Fibroblast of lung (primary cell): ENCODE measurements at regions not wholly inside any gene's neighbourhood (a gene's known extent, or its start where the extent isn't known, plus 50 kb on each side); places are given as distances from the start of the nearest gene placed in this dataset.

Source experiments
- DNase-seq, 2 donors: peaks; one replicate each; pipeline versions ENCODE4 v3.0.0 to v3.0.0-alpha.2; 2010; ENCODE audit warnings: low read depth in 2 of 2
- H2AFZ ChIP-seq: 2 replicates; pipeline ENCODE4 v1.5.1; 2012; ENCODE audit warnings: low read length, control low read depth, inconsistent platforms
- H3K27ac ChIP-seq: 2 replicates; pipeline ENCODE4 v1.5.1; 2011; ENCODE audit warnings: low read length, control low read depth; ENCODE audit not compliant: insufficient read depth
- H3K27me3 ChIP-seq: 2 replicates; pipeline ENCODE4 v1.5.1; 2011; ENCODE audit warnings: mild to moderate bottlenecking, low read length; ENCODE audit not compliant: control insufficient read depth, insufficient read depth
- H3K36me3 ChIP-seq: 2 replicates; pipeline ENCODE4 v1.5.1; 2011; ENCODE audit warnings: low read length; ENCODE audit not compliant: control insufficient read depth, insufficient read depth
- H3K4me1 ChIP-seq: 2 replicates; pipeline ENCODE4 v1.5.1; 2011; ENCODE audit warnings: low read length; ENCODE audit not compliant: control insufficient read depth, insufficient read depth; ENCODE audit errors: extremely low read depth
- H3K4me2 ChIP-seq: 2 replicates; pipeline ENCODE4 v1.5.1; 2011; ENCODE audit warnings: low read length, control low read depth; ENCODE audit not compliant: insufficient read depth; ENCODE audit errors: extremely low read depth
- H3K4me3 ChIP-seq, 4 experiments: fragments of 200-600 bp in 1 of 4; sonication (generic) in 1 of 4; replicated peaks in 1 of 4; 2 replicates each; pipeline ENCODE4 v1.5.1; 2011 to 2016; ENCODE audit warnings: low read length in 4 of 4, low read depth in 3 of 4, mild to moderate bottlenecking in 3 of 4, control low read depth in 2 of 4, inconsistent platforms in 1 of 4, mixed read lengths in 1 of 4; ENCODE audit not compliant: insufficient read depth in 1 of 4; ENCODE audit errors: control extremely low read depth in 1 of 4
- H3K79me2 ChIP-seq: 2 replicates; pipeline ENCODE4 v1.5.1; 2012; ENCODE audit warnings: mild to moderate bottlenecking, low read length, inconsistent platforms; ENCODE audit not compliant: control insufficient read depth, insufficient read depth
- H3K9ac ChIP-seq: 2 replicates; pipeline ENCODE4 v1.5.1; 2011; ENCODE audit warnings: mild to moderate bottlenecking, low read length, control low read depth; ENCODE audit not compliant: insufficient read depth
- H3K9me3 ChIP-seq: 2 replicates; pipeline ENCODE4 v1.5.1; 2012; ENCODE audit warnings: low read depth, low read length; ENCODE audit not compliant: control insufficient read depth, insufficient read depth
- H4K20me1 ChIP-seq: 2 replicates; pipeline ENCODE4 v1.5.1; 2011; ENCODE audit warnings: low read length; ENCODE audit not compliant: control insufficient read depth, insufficient read depth; ENCODE audit errors: extremely low read depth
- EZH2 ChIP-seq: IDR thresholded peaks from 2 replicates; pipeline ENCODE4 v1.5.1; 2012; ENCODE audit warnings: low read length, control low read depth, mild to moderate bottlenecking; ENCODE audit errors: missing control alignments
- TF ChIP-seq, protein P1 (sequence below), 2 donors: IDR thresholded peaks in 1 of 2; conservative IDR thresholded peaks in 1 of 2; 1 replicate in 1 of 2; 2 replicates in 1 of 2; pipeline ENCODE4 v1.5.1; 2011 to 2012; ENCODE audit warnings: low read length in 2 of 2, control low read depth in 1 of 2, inconsistent platforms in 1 of 2, low read depth in 1 of 2, mild to moderate bottlenecking in 1 of 2

DNA sequence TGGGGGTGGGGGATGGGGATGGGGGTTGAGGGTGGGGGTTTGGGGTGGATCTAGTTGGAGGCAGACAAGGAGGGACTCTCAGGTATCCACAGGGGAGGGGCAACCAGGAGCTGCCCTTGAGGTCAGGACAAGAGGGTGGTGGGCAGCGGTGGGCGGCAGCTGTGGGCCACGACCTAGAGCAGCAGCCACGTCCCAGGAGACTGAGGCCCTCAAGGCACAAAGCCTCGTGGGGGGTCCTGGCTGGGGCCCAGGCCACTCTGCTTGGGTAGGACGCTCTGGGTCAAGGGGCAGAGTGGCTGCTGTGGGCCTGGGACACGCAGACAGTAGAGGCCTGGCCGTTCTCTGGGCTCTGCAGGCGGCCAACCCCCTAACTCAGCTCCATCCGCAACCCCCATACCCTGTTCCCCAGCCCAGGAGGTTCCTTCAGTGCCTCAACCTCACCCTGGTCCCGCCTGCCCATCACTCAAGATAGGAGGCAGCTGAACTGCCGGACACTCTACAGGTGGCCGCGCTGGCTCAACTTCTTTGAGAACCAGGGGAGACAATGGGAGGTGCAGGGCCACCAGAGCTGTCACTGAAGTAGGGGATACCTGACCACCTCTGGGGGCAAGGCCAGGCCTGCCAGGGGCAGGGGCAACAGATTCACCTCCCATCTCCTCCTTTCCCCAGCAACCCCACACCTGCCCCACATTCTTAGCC lies 75.6 kb downstream of the ENGASE start:
- H3K27me3 ChIP-seq: no peaks in the 10 kb centered on the region
- H3K36me3 ChIP-seq: no peaks in the 10 kb centered on the region
- no peaks in the 10 kb centered on the region for H3K4me1 ChIP-seq
- no peak overlapping the region for H3K9ac ChIP-seq
- TF ChIP-seq, protein P1, sequence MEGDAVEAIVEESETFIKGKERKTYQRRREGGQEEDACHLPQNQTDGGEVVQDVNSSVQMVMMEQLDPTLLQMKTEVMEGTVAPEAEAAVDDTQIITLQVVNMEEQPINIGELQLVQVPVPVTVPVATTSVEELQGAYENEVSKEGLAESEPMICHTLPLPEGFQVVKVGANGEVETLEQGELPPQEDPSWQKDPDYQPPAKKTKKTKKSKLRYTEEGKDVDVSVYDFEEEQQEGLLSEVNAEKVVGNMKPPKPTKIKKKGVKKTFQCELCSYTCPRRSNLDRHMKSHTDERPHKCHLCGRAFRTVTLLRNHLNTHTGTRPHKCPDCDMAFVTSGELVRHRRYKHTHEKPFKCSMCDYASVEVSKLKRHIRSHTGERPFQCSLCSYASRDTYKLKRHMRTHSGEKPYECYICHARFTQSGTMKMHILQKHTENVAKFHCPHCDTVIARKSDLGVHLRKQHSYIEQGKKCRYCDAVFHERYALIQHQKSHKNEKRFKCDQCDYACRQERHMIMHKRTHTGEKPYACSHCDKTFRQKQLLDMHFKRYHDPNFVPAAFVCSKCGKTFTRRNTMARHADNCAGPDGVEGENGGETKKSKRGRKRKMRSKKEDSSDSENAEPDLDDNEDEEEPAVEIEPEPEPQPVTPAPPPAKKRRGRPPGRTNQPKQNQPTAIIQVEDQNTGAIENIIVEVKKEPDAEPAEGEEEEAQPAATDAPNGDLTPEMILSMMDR (conservative IDR thresholded peaks at IDR 0.05 in 1 of 2, IDR thresholded peaks at IDR 0.05 in 1 of 2; ENCODE audit: low read depth in 1 of 2, low read length in 2 of 2): no peak
- TF ChIP-seq EZH2: no peak
- no peak overlapping the region for H3K4me3 ChIP-seq
- no peaks in the 10 kb centered on the region for H3K9me3 ChIP-seq
- no peak for DNase-seq
- H4K20me1 ChIP-seq: no peaks in the 10 kb centered on the region
- no peak overlapping the region for H3K4me2 ChIP-seq
- no peaks in the 10 kb centered on the region for H3K79me2 ChIP-seq
- no peak overlapping the region for H3K27ac ChIP-seq
- no peak overlapping the region for H2AFZ ChIP-seq

DNA sequence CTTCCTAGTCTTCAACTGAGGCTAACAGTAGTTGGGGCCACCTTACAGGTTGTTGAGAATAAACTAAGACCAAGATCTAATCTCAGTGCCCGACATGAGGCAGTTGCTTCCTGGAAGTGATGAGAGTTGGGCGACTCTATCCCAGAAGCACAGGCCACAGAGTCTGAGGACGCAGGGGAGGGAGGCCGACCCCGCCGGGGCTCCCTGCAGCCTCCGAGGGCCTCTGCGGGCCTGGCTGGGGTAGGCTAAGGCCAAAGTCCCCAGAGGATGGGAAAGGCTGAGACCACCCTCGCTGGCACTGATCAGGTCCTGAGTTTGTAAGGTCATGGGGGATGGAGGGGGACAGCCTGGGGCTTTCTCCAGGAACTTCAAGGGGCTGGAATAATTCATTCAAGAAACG lies 74.0 kb downstream of the ENGASE start:
- Histone ChIP-seq H3K36me3 (no peaks in the 10 kb centered on the region), H3K9me3 (no peaks in the 10 kb centered on the region)

DNA sequence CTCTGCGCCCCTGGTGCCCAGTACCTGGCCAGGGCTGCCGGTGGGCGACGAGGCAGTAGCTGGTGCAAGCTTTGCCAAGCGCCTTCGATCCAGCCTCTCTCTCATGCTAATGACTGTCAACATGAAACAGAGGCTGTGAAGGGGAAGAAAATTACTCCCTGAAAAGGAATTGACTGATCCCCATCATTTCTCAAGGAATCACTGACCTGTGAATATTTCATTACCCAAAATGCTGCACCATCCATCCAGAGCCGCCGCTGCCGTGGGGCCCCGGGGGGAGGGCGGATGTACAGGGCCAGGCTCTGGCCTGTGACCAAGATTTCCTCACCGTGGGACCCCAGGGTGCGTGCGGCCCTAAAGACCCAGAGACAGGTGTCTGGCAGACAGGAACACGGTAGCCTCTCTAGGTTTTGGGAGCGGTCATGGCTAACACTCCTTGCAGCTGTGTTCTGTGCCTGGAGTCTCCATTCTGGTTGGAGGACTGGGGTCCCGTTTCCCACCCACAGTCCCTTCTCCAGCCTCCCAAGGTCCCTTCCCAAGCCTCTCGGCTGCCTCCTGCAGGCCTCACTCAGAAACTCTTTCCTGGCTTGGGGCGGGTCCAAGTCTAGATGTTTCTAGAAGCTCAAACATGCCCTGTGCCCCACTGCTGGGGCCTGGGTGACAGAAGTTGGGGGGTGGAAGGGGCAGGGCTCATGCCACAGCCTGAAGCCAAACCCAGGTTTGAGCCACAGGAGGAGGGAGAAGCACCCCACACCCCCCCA lies 73.3 kb downstream of the ENGASE start:
- Histone ChIP-seq H3K4me1 (no peaks in the 10 kb centered on the region), H3K36me3 (no peaks in the 10 kb centered on the region), H3K79me2 (no peaks in the 10 kb centered on the region), H3K9me3 (no peaks in the 10 kb centered on the region), H3K27ac (no peak overlapping the region), H4K20me1 (no peaks in the 10 kb centered on the region), H3K9ac (no peak overlapping the region), H3K27me3 (no peaks in the 10 kb centered on the region), H3K4me2 (no peak overlapping the region), H2AFZ (no peak overlapping the region), H3K4me3 (no peak overlapping the region)
- TF ChIP-seq EZH2: no peak
- TF ChIP-seq, protein P1 (conservative IDR thresholded peaks at IDR 0.05 in 1 of 2, IDR thresholded peaks at IDR 0.05 in 1 of 2; ENCODE audit: low read depth in 1 of 2, low read length in 2 of 2): no peak
- DNase-seq: no peak

More for the DNA sequence above, 74.0 kb downstream of the ENGASE start:
- no peaks in the 10 kb centered on the region for H3K79me2 ChIP-seq
- no peak for DNase-seq
- no peak overlapping the region for H3K4me2 ChIP-seq
- H3K27me3 ChIP-seq: no peaks in the 10 kb centered on the region
- no peak overlapping the region for H3K27ac ChIP-seq
- no peaks in the 10 kb centered on the region for H3K4me1 ChIP-seq
- no peak overlapping the region for H2AFZ ChIP-seq
- H3K4me3 ChIP-seq: no peak overlapping the region
- H4K20me1 ChIP-seq: no peaks in the 10 kb centered on the region
- TF ChIP-seq EZH2: no peak
- H3K9ac ChIP-seq: no peak overlapping the region
